ENCODE measurements at regions not wholly inside any gene's neighbourhood (a gene's known extent, or its start where the extent isn't known, plus 50 kb on each side); places are given as distances from the start of the nearest gene placed in this dataset.

DNA sequence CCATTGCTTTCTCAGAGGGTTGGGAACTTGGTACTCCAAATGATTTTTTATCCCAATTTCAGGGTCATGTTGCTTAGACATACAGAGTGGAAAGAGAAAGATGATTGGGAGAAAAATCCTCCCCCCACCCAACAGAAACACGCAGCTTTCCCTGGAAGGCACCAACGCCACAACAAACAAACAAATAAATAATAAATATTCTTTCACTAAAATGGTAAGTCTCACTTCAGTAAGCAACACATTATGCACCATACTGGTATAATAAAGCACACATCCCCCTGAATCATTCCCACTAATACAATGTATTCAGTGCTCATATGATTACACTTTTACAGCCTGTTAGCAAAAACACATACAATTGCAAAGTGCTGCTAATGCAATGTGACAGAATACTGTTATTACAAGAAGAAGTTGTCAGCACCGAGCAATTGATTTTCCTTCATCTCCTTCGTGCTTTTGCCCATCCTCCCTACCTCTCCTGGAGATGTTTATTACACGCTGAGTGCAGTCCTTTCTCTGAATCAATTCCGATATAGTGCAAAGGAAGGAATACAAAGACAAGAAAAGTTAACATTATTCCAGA lies 359.9 kb downstream of the TXNL1 start:
- no peak for DNase-seq (ENCODE audit: low read depth)

DNA sequence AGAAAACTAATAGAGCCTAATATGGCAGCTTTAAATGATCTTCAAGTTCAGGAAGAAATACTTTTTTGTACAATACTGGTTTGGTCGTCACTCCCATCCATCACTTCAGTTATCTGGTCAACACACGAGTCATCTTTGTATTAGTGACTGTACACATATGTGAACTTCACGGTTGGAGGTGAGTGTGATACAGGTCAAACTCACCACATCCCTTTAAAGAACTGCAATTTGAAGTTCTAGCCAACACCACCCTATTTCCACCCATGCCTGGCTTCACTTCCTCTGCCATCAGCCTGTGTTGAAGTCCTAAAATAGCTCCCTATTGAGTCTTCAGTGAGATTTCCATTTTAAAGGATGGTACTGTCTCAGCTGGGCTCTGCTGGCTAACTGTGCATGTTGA lies 361.9 kb downstream of the TXNL1 start:
- DNase-seq (ENCODE audit: low read depth): peak; percentile 24

DNA sequence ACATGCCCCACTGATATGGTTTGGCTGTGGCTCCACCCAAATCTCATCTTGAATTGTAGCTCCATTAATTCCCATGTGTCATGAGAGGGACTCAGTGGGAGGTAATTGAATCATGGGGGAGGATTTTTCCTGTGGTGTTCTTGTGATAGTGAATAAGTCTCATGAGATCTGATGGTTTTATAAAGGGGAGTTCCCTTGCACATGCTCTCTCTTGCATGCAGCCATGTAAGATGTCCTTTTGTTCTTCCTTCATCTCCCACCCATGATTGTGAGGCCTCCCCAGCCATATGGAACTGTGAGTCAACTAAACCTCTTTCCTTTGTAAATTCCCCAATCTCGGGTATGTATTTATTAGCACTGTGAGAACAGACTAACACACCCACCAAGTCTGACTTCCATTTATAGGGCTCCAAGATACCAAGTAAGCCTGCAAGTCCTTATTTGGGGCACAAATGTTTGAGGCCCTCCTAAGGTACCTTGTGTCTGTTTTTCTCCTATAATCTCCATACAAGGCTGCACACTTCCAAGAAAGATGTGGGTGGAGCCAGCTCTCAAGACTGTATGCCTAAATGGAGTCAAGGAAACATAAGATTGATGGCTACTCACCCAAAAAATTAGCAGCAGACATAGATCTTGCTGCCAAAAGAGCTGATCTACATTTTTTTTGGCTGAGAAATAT lies 364.7 kb downstream of the TXNL1 start:
- peak; percentile 15 for DNase-seq (ENCODE audit: low read depth)

DNA sequence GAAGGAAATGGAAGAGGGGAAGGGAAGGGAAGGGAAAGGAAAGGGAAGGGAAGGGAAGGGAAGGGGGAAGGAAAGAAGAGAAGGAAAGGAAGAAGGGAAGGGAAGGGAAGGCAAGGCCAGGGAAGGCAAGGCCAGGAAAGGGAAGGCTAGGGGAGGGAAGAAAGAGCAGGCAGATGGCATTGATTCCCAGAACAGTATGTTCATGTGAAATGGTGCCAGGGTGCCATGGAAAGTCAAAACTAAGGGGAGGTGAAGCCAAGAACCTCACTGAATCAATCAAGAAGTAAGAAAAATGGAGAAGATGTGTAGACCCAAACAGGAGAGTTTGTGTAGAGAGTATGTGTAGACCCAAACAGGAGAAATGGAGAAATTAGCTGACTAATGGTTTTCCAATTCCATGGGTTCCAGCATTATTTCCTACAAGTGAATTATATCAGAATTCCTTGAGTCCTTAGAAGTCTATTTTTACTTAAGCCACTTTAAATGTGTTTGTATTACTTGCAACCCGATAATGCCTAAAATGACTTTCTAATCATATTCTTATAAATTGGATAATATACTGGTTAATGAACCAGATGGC lies 367.6 kb downstream of the TXNL1 start:
- DNase-seq (ENCODE audit: low read depth): no peak

DNA sequence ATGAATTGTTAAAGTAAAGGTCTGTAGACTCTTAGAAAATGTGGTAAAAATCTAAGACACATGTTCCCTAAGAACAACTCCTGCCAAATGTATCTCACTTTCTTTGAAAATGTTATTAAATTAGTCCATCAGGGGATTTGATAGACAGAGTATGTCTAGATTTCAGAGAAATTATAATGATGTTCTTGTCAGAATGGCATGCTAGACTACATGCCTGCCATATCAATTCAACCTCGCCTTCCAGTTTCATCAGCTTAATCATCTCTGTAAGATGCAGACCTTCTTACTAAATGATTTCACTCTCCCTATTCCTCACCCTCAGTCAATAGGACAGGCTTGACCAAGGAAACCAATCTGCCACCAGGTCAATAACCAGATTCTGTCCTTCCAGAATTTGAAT lies 368.4 kb downstream of the TXNL1 start:
- no peak for DNase-seq (ENCODE audit: low read depth)

DNA sequence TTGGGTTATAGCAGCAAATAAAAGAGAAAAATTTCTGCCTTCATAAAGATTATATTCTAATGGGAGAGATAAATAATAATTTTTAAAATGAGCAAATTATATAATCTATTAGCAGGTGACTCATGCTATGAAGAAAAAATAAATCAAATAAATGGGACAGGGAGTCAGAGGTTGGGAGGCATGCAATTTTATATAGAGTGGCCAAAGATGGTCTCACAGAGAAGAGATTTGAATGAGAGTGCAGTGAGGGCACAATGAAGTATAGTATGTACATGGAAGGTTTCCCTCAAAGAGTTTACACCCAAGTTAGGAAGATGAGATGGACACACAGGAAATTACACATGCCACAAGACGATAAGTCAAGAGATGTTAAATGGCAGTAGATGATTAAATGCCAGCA lies 369.4 kb downstream of the TXNL1 start:
- no peak for DNase-seq (ENCODE audit: low read depth)

DNA sequence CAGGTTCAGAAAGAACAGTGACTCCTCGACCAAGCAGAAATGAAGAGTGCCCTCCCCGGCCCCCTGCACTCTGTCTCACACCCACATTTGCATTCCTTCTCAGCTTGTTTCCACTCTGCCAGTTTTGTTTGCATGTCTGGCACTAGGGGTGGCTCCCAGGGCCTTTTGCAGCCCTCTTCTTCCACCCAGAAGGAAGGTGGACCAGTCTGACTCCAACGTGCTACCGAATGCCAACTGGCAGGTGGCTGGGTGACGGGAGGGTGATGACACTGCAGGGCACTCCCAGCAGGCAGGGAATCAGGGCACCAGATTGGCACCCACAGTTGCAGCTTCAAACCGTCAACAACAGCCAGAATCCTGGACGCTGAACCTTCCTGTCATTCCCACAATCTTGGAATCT lies 371.1 kb downstream of the TXNL1 start:
- no peak for DNase-seq (ENCODE audit: low read depth)

DNA sequence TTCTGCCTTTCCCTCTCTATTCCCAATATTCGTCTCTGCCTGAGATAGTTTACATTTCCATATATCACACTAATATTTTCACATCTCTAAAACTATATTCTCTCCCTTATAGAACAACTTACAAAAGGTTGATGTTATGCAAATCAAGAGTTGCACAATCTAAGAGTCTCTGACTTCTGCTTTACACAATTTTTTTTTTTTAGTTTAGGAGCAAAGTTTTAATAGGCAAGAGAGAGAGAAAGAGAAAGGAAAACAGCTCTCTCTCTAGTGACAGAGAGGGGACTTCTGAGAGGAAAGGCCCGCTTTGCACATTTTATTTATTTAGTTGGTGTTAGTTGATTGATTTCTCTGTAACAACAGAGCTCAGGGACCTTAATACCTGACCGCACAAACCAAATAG lies 380.2 kb downstream of the TXNL1 start:
- DNase-seq (ENCODE audit: low read depth): no peak

DNA sequence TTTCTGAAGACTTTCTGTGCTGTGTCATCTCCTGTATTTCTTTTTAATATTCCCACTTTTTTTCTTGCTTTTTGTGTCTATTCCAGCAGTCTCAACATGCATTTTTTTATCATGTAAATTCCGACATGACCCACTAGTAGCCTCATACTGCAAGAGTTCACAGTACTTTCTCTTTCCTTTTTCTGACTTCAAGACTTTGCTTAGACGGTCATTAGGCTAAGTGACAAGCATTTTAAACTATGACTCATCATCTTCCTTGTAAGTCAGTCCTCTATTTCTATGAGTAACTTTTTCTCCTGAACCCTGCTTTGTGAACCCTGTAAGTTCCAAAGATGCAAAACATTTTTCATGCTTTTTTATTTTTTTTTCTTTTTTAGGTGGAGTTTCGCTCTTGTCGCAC lies 381.2 kb downstream of the TXNL1 start:
- DNase-seq (ENCODE audit: low read depth): peak; percentile 93

DNA sequence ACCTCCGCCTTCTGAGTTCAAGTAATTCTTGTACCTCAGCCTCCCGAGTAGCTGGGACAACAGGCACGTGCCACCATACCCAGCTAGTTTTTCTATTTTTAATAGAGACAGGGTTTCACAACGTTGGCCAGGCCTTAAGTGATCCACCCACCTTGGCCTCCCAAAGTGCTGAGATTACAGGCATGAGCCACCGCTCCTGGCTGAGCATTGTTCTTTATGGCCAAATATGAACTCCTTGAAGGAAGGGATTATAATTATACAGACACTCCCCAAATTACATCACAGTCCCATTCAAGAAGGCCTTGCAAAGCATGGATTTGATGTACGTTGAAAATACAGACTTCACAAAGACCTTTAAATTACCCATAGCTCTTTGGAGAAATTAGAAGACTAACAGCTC lies 381.7 kb downstream of the TXNL1 start:
- no peak for DNase-seq (ENCODE audit: low read depth)

DNA sequence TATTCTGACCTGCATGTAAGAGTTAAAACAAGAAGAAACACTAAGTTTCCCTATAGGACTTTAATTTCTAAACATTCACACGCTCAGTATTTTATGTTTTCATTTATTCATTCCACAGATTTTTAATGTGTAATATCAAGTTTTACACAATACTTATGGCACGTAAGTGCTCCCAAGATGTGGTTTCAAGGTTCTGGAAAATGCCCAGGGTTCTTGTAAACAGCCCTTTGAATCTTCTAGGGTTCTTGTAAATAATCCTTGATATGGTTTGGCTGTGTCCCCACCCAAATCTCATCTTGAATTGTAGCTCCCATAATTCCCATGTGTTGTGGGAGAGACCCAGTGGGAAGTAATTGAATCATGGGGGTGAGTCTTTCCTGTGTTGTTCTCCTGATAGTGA lies 383.0 kb downstream of the TXNL1 start:
- no peak for DNase-seq (ENCODE audit: low read depth)

DNA sequence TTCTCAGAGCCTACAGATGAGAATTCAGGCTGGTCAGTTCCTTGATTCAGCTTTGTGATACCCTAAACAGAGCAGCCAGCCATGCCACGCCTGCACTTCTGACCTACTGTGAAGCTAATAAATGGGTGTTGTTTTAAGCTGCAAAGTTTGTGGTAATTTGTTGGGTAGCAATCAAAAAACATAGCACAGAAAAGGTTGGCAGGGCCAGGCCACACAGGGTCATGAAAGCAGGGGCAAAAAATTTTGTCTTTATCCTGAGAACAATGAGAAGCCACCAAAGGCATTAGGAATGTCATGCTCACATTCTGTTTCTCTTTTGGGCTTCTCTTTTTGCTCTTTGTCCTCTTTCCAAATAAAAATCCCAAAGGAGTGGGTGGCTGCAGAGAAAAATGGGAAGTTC lies 385.9 kb downstream of the TXNL1 start:
- DNase-seq (ENCODE audit: low read depth): peak; percentile 54

DNA sequence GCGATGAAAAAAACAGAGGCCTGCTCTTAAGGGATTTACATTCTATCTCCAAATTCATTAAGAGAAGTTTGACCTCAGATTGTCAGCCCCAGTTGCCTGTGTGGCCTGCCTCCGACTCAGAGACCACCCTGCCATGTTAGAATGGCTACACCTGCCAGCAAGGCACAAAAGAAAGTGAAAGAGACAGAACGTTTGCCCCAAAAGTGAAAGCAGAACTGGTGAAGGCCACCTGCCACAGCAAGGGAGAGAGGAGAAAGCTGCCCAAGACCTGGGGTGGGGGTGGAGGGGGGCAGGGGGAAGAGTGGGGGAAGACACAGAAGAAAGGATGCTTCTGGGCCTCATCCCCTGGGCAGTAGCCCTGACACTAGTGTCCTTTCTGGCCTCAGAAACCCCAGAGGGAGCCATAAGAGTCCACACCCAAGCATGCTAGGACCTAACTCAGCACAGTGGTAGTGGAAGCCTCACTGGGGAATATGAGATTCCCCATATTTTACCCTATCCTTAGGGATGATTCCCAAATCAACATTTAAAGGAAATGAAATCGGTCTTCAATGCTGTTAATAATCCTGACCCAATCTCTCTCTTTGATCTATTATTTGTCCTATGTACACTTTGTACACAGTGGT lies 389.7 kb downstream of the TXNL1 start:
- DNase-seq (ENCODE audit: low read depth): no peak

DNA sequence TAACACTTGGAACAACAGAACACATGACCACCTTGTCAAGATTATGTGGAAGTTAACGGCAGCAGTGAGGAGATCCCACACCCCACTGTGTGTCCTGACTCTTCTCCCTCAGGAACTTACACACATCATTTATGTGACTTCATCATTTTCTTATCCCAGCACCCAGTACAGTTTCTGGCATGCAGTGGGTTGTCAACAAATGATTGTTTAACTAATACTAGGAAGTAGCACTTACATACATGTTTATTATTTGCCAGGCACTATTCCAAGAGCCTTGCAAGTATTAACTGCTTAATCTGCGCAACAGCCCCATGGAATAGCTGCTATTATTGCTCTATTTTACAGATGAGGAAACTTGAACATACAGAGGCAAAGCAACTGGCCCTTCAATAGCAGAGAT lies 391.5 kb downstream of the TXNL1 start:
- no peak for DNase-seq (ENCODE audit: low read depth)

DNA sequence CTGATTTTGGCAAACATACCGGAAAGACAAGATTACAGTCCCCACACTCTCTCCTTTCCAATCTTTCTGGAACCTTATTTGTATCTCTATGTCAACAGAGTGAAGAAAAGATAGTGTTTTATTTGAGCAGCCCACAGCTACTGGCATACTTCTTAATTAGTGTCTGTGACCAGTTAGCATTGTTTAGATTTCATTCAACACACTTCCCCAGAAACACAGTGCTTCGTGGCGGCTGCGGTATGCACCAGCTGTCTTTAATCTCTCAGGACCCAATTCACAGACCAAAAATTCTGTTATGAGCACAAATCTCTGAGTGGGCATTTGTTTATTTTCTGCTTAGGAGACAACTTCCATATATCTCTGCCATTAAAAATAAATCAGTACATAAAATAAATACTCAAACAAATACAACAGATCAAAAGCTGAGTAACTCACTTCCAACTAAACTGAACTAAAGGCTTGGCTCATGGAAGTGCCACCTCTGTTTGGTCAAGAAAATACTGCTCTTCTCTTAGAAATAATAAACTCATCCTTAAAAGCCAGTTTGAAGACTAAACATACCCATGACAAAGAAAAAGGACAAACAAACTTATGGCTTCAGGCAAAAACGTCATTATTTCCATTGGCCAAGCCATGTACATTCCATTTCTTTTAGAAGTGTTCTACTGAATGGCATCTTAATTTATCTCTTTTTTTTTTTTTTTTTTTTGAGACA lies 392.4 kb downstream of the TXNL1 start:
- DNase-seq (ENCODE audit: low read depth): peak; percentile 96

DNA sequence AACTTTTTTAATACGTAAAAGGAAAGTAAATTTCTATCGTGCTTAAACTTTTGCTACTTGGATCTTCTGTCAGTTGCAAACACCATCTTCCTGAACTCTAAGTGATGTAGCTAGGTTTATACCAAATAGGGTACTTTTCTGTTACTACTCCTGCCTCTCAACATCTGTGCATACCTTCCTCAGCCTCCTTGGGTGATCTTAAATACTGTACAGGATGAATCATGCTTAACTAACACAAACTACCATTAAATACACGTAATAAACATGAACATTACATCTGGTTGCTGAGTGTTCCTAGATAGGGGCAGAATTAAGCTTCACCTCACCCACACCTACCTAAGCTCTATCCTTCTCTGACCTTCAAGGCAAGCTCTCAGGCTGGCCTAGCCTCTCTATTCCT lies 398.0 kb downstream of the TXNL1 start:
- DNase-seq (ENCODE audit: low read depth): no peak

DNA sequence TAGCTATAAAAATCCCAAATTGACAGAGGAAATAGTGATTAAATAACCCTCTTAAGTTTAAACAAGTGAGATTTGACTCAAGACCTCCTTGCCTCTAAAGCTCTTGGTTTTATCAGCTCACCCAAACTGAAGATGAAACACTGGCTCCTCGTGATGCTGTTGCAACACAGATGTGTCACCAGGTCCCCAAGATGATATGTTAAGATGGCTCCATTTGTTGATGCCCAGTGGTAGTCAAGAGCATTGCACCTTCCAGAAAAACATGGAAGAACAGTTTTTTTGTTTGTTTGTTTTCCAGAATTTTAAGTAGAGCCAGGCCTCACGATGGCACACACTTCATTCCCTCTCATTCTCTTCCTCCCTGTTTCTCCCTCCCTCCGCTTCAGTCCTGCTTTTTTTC lies 399.8 kb downstream of the TXNL1 start:
- no peak for DNase-seq (ENCODE audit: low read depth)

DNA sequence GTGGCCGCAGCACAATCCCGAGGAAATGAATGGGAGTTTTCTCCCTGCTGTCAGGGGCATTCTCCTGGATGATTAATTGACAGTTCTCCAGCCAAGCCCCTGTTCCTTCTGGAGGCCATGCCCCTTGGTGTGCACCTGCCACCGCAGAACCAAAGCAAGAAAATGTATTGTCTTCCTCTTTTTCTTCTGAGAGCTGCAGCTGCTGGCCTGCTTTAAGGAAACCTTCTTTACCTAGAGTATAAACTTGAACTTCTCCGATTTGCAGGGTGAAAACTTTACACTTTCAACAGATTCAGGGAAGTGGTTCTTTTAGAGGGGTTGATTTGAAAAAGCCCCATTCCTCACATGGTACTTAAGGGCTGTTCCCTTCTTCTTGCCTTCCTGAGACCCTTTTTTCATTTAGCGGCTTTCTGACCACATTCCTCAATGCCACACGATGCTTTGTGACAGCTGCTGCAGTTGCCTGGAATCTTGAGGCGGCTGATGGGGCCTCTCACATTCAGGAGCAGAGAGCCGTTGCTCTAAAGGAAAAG lies 402.8 kb downstream of the TXNL1 start:
- no peak for DNase-seq (ENCODE audit: low read depth)

DNA sequence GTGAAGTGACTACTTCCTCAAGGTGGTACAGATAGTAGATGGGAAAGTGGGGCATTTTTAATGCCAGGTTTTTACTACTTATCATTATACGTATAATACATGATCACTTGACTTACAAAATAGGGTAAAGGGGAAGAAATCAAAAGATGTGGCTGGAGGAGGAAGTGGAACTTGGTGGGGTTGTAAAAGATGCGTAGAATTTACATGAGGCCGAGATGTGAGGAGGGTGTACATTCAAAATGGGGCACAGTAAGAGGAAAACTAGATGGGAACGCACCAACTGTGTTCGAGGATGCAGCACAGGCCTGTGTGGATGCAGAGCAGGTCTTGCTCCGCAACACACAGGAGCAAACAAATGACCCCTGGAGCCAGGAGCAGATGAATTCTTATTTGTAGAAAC lies 403.3 kb downstream of the TXNL1 start:
- no peak for DNase-seq (ENCODE audit: low read depth)

DNA sequence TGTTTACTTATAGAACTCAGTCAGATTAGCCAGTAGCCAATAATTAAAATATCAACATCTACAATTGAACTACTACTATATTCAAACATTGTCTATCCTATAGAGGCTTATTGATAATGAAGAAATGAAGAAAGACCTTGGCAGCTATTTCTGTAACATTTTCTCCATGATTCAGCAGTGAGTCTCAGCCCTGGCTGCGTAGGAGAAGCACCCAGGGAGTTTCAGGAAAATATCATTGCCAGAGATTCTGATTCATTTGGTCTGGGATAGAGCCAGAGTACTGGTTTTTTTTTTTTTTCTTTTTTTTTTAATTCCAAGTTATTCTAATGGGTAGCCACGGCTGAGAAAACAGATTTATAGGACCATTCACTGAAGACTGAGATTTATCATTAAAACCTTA lies 404.8 kb downstream of the TXNL1 start:
- peak; percentile 81 for DNase-seq (ENCODE audit: low read depth)

DNA sequence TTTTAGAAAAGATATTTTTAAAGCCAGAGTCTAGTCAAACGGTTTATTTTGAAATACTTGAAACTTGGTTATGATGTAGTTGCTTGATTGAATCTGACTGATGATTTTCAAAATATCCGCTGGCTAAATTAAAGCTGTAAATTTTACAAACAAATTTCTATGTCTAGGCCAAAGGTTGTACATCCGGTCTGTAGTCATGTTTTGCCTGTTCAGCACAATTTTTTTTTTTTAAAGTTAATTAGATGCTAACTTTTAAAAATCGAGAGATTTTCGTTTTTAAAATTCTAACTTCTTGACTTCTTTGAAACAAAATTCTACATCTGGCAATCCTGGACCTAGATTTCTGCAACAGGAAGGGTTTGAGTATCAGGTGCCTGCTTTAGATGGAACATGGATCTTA lies 412.4 kb downstream of the TXNL1 start:
- no peak for DNase-seq (ENCODE audit: low read depth)

Data from M059J (cell line).